HEK293 (cell line): ENCODE measurements at regions not wholly inside any gene's neighbourhood (a gene's known extent, or its start where the extent isn't known, plus 50 kb on each side); places are given as distances from the start of the nearest gene placed in this dataset.

Source experiments
- CTCF ChIA-PET: fragments of 350-600 bp; formaldehyde crosslinking; extraction: SDS; loops from one replicate; lab custom pipeline; 2021; ENCODE audit warnings: antibody characterized with exemption; lab: Yijun Ruan, JAX
- POLR2A ChIA-PET: fragments of 300-600 bp; formaldehyde crosslinking; extraction: SDS; loops from one replicate; lab custom pipeline; 2020; ENCODE audit warnings: antibody characterized with exemption, inconsistent platforms; lab: Yijun Ruan, JAX
- H3K27ac ChIP-seq: fragments of 200-500 bp; sonication (Bioruptor generic); 2 replicates; pipeline ENCODE4 v1.5.1; 2014; ENCODE audit warnings: low read depth, low read length, control low read depth, inconsistent platforms; ENCODE audit errors: extremely low read depth
- H3K36me3 ChIP-seq, 2 experiments: fragments of 200-500 bp in 1 of 2; sonication (Bioruptor generic) in 1 of 2; 1 replicate in 1 of 2; 2 replicates in 1 of 2; pipeline ENCODE4 v1.5.1; 2014 to 2017; ENCODE audit warnings: inconsistent platforms in 2 of 2, low read length in 2 of 2; ENCODE audit not compliant: control insufficient read depth in 2 of 2, insufficient read depth in 1 of 2
- H3K4me1 ChIP-seq: fragments of 200-500 bp; sonication (Bioruptor generic); 2 replicates; pipeline ENCODE4 v1.5.1; 2014; ENCODE audit warnings: mild to moderate bottlenecking, low read length, inconsistent platforms; ENCODE audit not compliant: control insufficient read depth, insufficient read depth
- H3K4me3 ChIP-seq: 2 replicates; pipeline ENCODE4 v1.5.1; 2011; ENCODE audit warnings: low read depth, mild to moderate bottlenecking, control low read depth, low read length, moderate library complexity
- H3K9me3 ChIP-seq: fragments of 200-500 bp; sonication (Bioruptor generic); 2 replicates; pipeline ENCODE4 v1.5.1; 2014; ENCODE audit warnings: low read depth, low read length, inconsistent platforms; ENCODE audit not compliant: control insufficient read depth, insufficient read depth
- FEZF1 ChIP-seq: fragments of 450-650 bp; formaldehyde crosslinking; IDR thresholded peaks from 2 replicates; pipeline ENCODE4 v1.5.1; 2016; ENCODE audit warnings: missing biosample characterization, missing genetic modification characterization
- IKZF3 ChIP-seq: fragments of 450-650 bp; IDR thresholded peaks from 2 replicates; pipeline ENCODE4 v1.5.0; 2018; ENCODE audit warnings: missing biosample characterization, mild to moderate bottlenecking, missing genetic modification characterization, moderate library complexity
- OSR2 ChIP-seq: fragments of 450-650 bp; formaldehyde crosslinking; IDR thresholded peaks from 2 replicates; pipeline ENCODE4 v1.5.1; 2016; ENCODE audit warnings: missing biosample characterization, missing genetic modification characterization
- OVOL3 ChIP-seq: fragments of 450-650 bp; formaldehyde crosslinking; IDR thresholded peaks from 2 replicates; pipeline ENCODE4 v1.5.1; 2016; ENCODE audit warnings: missing biosample characterization, missing genetic modification characterization
- PRDM6 ChIP-seq: fragments of 450-650 bp; formaldehyde crosslinking; IDR thresholded peaks from 2 replicates; pipeline ENCODE4 v1.5.1; 2017; ENCODE audit warnings: missing biosample characterization, missing genetic modification characterization
- TRIM28 ChIP-seq: IDR thresholded peaks from 2 replicates; pipeline ENCODE4 v1.6.1; 2011; ENCODE audit warnings: low read length, control low read depth, borderline replicate concordance
- ZBTB17 ChIP-seq: fragments of 450-650 bp; formaldehyde crosslinking; IDR thresholded peaks from 2 replicates; pipeline ENCODE4 v1.5.1; 2016; ENCODE audit warnings: missing biosample characterization, missing genetic modification characterization
- ZBTB20 ChIP-seq: fragments of 450-650 bp; formaldehyde crosslinking; IDR thresholded peaks from 2 replicates; pipeline ENCODE4 v1.5.1; 2016; ENCODE audit warnings: missing biosample characterization, missing genetic modification characterization
- ZBTB8A ChIP-seq: fragments of 450-650 bp; formaldehyde crosslinking; IDR thresholded peaks from 2 replicates; pipeline ENCODE4 v1.5.1; 2016; ENCODE audit warnings: missing biosample characterization, missing genetic modification characterization
- ZFP3 ChIP-seq: fragments of 450-650 bp; formaldehyde crosslinking; IDR thresholded peaks from 2 replicates; pipeline ENCODE4 v1.5.1; 2016; ENCODE audit warnings: low read depth, missing biosample characterization, missing genetic modification characterization
- ZFP37 ChIP-seq: fragments of 450-650 bp; formaldehyde crosslinking; IDR thresholded peaks from 2 replicates; pipeline ENCODE4 v1.5.1; 2016; ENCODE audit warnings: missing biosample characterization, missing genetic modification characterization
- ZNF16 ChIP-seq: fragments of 450-650 bp; formaldehyde crosslinking; IDR thresholded peaks from 2 replicates; pipeline ENCODE4 v1.5.1; 2016; ENCODE audit warnings: low read depth, missing biosample characterization, missing genetic modification characterization
- ZNF175 ChIP-seq: fragments of 450-650 bp; formaldehyde crosslinking; IDR thresholded peaks from 2 replicates; pipeline ENCODE4 v1.5.1; 2016; ENCODE audit warnings: missing biosample characterization, missing genetic modification characterization
- ZNF184 ChIP-seq: fragments of 450-650 bp; IDR thresholded peaks from 2 replicates; pipeline ENCODE4 v1.5.1; 2018; ENCODE audit warnings: missing biosample characterization, mild to moderate bottlenecking, missing genetic modification characterization
- ZNF350 ChIP-seq: fragments of 450-650 bp; formaldehyde crosslinking; IDR thresholded peaks from 2 replicates; pipeline ENCODE4 v1.5.0; 2017; ENCODE audit warnings: missing biosample characterization, mild to moderate bottlenecking, missing genetic modification characterization
- ZNF391 ChIP-seq: fragments of 450-650 bp; formaldehyde crosslinking; IDR thresholded peaks from 2 replicates; pipeline ENCODE4 v1.5.1; 2016; ENCODE audit warnings: low read depth, missing biosample characterization, missing genetic modification characterization, borderline replicate concordance
- ZNF473 ChIP-seq: fragments of 450-650 bp; formaldehyde crosslinking; IDR thresholded peaks from 2 replicates; pipeline ENCODE4 v1.5.1; 2017; ENCODE audit warnings: missing biosample characterization, missing genetic modification characterization
- ZNF48 ChIP-seq: fragments of 450-650 bp; formaldehyde crosslinking; IDR thresholded peaks from 2 replicates; pipeline ENCODE4 v1.5.1; 2016; ENCODE audit warnings: missing biosample characterization, missing genetic modification characterization
- ZNF544 ChIP-seq: fragments of 450-650 bp; formaldehyde crosslinking; IDR thresholded peaks from 2 replicates; pipeline ENCODE4 v1.5.0; 2017; ENCODE audit warnings: missing biosample characterization, missing genetic modification characterization
- ZNF548 ChIP-seq: fragments of 450-650 bp; formaldehyde crosslinking; IDR thresholded peaks from 2 replicates; pipeline ENCODE4 v1.5.1; 2016; ENCODE audit warnings: missing biosample characterization, missing genetic modification characterization
- ZNF600 ChIP-seq: fragments of 450-650 bp; formaldehyde crosslinking; IDR thresholded peaks from 2 replicates; pipeline ENCODE4 v1.5.1; 2016; ENCODE audit warnings: missing biosample characterization, missing genetic modification characterization
- ZSCAN18 ChIP-seq: fragments of 450-650 bp; formaldehyde crosslinking; IDR thresholded peaks from 2 replicates; pipeline ENCODE4 v1.5.1; 2016; ENCODE audit warnings: missing biosample characterization, missing genetic modification characterization
- ZSCAN30 ChIP-seq: fragments of 450-650 bp; IDR thresholded peaks from 2 replicates; pipeline ENCODE4 v1.5.1; 2018; ENCODE audit warnings: missing biosample characterization, mild to moderate bottlenecking, missing genetic modification characterization, moderate library complexity
- TF ChIP-seq, protein P1 (sequence below): sonication (generic); formaldehyde crosslinking; IDR thresholded peaks from 2 replicates; pipeline ENCODE4 v1.8.1; 2022; ENCODE audit warnings: mild to moderate bottlenecking, moderate library complexity, missing genetic modification reagents
- TF ChIP-seq, protein P2 (sequence below): fragments of 450-650 bp; formaldehyde crosslinking; IDR thresholded peaks from 2 replicates; pipeline ENCODE4 v1.5.1; 2017; ENCODE audit warnings: missing biosample characterization, missing genetic modification characterization
- TF ChIP-seq, protein P3 (sequence below): fragments of 450-650 bp; formaldehyde crosslinking; IDR thresholded peaks from 2 replicates; pipeline ENCODE4 v1.5.1; 2016; ENCODE audit warnings: missing biosample characterization, missing genetic modification characterization
- TF ChIP-seq, protein P4 (sequence below): fragments of 450-650 bp; formaldehyde crosslinking; IDR thresholded peaks from 2 replicates; pipeline ENCODE4 v1.5.1; 2017; ENCODE audit warnings: missing biosample characterization, missing genetic modification characterization
- TF ChIP-seq, protein P5 (sequence below): fragments of 450-650 bp; IDR thresholded peaks from 2 replicates; pipeline ENCODE4 v1.5.1; 2018; ENCODE audit warnings: missing biosample characterization, mild to moderate bottlenecking, missing genetic modification characterization

DNA sequence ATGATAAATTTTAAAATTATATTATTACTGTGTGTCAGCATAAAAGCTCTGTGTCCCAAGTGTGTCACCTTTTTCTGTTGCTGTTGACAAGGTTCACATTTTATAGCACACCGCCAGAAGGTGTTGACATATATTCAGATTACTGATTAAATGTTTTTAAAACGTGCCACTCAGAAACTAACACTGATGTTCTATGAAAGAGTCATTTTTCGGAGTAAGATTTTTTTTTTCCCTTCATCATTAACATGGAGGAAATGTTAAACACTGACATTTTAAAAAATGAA lies 197.5 kb downstream of the TM9SF2 start (continued):
- peak; percentile 15; the same call in 1 of the 2 replicates for TF ChIP-seq OSR2
- TF ChIP-seq, protein P1, sequence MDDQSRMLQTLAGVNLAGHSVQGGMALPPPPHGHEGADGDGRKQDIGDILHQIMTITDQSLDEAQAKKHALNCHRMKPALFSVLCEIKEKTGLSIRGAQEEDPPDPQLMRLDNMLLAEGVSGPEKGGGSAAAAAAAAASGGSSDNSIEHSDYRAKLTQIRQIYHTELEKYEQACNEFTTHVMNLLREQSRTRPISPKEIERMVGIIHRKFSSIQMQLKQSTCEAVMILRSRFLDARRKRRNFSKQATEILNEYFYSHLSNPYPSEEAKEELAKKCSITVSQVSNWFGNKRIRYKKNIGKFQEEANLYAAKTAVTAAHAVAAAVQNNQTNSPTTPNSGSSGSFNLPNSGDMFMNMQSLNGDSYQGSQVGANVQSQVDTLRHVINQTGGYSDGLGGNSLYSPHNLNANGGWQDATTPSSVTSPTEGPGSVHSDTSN (CRISPR knock-in tag), result no peak
- TF ChIP-seq, protein P2, sequence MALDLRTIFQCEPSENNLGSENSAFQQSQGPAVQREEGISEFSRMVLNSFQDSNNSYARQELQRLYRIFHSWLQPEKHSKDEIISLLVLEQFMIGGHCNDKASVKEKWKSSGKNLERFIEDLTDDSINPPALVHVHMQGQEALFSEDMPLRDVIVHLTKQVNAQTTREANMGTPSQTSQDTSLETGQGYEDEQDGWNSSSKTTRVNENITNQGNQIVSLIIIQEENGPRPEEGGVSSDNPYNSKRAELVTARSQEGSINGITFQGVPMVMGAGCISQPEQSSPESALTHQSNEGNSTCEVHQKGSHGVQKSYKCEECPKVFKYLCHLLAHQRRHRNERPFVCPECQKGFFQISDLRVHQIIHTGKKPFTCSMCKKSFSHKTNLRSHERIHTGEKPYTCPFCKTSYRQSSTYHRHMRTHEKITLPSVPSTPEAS, result no peak
- TF ChIP-seq ZNF184, result no peak
- TF ChIP-seq ZNF350 (tag by site-specific recombination), result no peak
- TF ChIP-seq ZNF16 (tag by site-specific recombination), result no peak
- no peak for TF ChIP-seq ZFP3
- no peak for TF ChIP-seq ZNF548
- no peak for TF ChIP-seq ZFP37 (tag by site-specific recombination)
- TF ChIP-seq OVOL3 (tag by site-specific recombination), result no peak
- TF ChIP-seq, protein P3, sequence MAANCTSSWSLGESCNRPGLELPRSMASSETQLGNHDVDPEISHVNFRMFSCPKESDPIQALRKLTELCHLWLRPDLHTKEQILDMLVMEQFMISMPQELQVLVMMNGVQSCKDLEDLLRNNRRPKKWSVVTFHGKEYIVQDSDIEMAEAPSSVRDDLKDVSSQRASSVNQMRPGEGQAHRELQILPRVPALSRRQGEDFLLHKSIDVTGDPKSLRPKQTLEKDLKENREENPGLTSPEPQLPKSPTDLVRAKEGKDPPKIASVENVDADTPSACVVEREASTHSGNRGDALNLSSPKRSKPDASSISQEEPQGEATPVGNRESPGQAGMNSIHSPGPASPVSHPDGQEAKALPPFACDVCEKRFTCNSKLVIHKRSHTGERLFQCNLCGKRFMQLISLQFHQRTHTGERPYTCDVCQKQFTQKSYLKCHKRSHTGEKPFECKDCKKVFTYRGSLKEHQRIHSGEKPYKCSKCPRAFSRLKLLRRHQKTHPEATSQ (tag by site-specific recombination), result no peak
- no peak for TF ChIP-seq ZBTB20
- no peak for TF ChIP-seq ZNF473 (tag by site-specific recombination)
- TF ChIP-seq ZNF175 (tag by site-specific recombination), result no peak
- TF ChIP-seq ZNF391 (tag by site-specific recombination), result no peak
- TF ChIP-seq ZNF544 (tag by site-specific recombination), result no peak
- TF ChIP-seq, protein P4, sequence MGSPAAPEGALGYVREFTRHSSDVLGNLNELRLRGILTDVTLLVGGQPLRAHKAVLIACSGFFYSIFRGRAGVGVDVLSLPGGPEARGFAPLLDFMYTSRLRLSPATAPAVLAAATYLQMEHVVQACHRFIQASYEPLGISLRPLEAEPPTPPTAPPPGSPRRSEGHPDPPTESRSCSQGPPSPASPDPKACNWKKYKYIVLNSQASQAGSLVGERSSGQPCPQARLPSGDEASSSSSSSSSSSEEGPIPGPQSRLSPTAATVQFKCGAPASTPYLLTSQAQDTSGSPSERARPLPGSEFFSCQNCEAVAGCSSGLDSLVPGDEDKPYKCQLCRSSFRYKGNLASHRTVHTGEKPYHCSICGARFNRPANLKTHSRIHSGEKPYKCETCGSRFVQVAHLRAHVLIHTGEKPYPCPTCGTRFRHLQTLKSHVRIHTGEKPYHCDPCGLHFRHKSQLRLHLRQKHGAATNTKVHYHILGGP (tag by site-specific recombination), result no peak
- TF ChIP-seq ZNF48, result no peak

DNA sequence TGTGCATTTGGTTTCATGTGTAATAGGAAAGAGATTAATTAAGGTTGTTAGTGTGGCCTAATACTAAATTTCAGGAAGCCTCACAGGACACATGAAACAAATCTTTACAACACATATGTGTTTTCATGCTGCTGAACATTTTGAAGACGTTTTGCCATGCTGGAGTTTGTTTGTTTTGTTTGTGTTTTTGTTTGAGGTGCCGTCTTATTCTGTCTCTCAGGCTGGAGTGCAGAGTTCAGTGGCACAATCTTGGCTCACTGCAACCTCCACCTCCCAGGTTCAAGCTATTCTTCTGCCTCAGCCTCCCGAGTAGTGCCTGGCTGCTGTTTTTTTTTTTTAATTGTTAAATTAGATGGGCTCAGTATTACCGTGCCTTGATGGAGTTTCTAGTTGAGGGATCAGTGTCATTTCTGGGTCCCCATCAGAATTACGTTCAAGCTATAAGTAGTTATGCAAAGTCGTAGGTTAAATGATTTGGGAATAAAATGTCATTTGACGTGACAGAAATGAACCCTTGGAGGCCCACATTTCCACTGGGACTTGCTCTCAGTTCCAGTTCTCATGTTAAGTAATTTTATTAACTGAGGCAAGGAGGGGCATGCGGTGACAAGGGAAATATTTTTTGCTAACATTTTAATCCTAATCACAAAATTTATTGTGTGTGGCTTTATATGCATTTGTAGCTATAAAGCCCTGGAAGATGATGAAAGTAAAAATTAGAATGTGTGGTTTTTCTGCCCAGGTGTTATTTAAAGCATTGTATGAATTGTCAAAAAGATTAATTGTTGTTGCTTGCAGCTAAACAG lies 196.9 kb downstream of the TM9SF2 start:
- H3K36me3 ChIP-seq, result no peaks in the 10 kb centered on the region
- H3K9me3 ChIP-seq, result no peaks in the 10 kb centered on the region
- CTCF ChIA-PET, result interaction anchor here (0.6 to 1.3 kb wide), 2 partner anchors 11 to 311 kb away, joined by 4 read pairs; no protein-coding TSS in a partner anchor
- POLR2A ChIA-PET, result no interaction called here
- no peak overlapping the region for H3K27ac ChIP-seq
- no peaks in the 10 kb centered on the region for H3K4me1 ChIP-seq
- H3K4me3 ChIP-seq, result no peak overlapping the region
- TF ChIP-seq, protein P5, sequence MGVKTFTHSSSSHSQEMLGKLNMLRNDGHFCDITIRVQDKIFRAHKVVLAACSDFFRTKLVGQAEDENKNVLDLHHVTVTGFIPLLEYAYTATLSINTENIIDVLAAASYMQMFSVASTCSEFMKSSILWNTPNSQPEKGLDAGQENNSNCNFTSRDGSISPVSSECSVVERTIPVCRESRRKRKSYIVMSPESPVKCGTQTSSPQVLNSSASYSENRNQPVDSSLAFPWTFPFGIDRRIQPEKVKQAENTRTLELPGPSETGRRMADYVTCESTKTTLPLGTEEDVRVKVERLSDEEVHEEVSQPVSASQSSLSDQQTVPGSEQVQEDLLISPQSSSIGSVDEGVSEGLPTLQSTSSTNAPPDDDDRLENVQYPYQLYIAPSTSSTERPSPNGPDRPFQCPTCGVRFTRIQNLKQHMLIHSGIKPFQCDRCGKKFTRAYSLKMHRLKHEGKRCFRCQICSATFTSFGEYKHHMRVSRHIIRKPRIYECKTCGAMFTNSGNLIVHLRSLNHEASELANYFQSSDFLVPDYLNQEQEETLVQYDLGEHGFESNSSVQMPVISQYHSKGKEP (tag by site-specific recombination), result 0 out of 2 replicates have a peak, but pooled peaks have one; percentile 27
- TF ChIP-seq IKZF3 (tag by site-specific recombination) (peak; percentile 53), ZSCAN30 (tag by site-specific recombination) (0 out of 2 replicates have a peak, but pooled peaks have one; percentile 15), ZSCAN18 (tag by site-specific recombination) (no peak), FEZF1 (tag by site-specific recombination) (peak; percentile 23; the same call in 1 of the 2 replicates), TRIM28 (no peak), ZBTB8A (tag by site-specific recombination) (peak; percentile 46), ZNF600 (0 out of 2 replicates have a peak, but pooled peaks have one; percentile 22), OVOL3 (tag by site-specific recombination) (no peak), PRDM6 (tag by site-specific recombination) (peak; percentile 98), ZBTB17 (tag by site-specific recombination) (peak; percentile 93)
